Keratinocyte (primary cell): ENCODE measurements at regions not wholly inside any gene's neighbourhood (a gene's known extent, or its start where the extent isn't known, plus 50 kb on each side); places are given as distances from the start of the nearest gene placed in this dataset.

Experiments used
- DNase-seq: peaks from one replicate; pipeline ENCODE4 v3.0.0-alpha.2; 2011; ENCODE audit warnings: low read depth, missing footprints, low spot score
- FAIRE-seq: peaks from 2 replicates; lab custom pipeline; 2011; peaks lifted over from hg19 to GRCh38; lab: Jason Lieb, UNC
- H2AFZ ChIP-seq: 2 replicates; pipeline ENCODE4 v1.6.0; 2012; ENCODE audit warnings: low read length, control low read depth, inconsistent platforms; ENCODE audit not compliant: control insufficient read depth
- H3K27ac ChIP-seq: 2 replicates; pipeline ENCODE4 v1.5.1; 2011; ENCODE audit warnings: low read length; ENCODE audit not compliant: control insufficient read depth, insufficient read depth
- H3K27me3 ChIP-seq: 3 replicates; pipeline ENCODE4 v1.6.0; 2011; ENCODE audit warnings: low read length; ENCODE audit not compliant: control insufficient read depth, insufficient read depth; ENCODE audit errors: extremely low read depth
- H3K36me3 ChIP-seq, 2 experiments: 2 replicates in 1 of 2; 3 replicates in 1 of 2; pipeline ENCODE4 v1.5.1; 2011; ENCODE audit warnings: low read length in 2 of 2, mild to moderate bottlenecking in 1 of 2; ENCODE audit not compliant: control insufficient read depth in 2 of 2, insufficient read depth in 2 of 2; ENCODE audit errors: extremely low read depth in 1 of 2
- H3K4me1 ChIP-seq: 3 replicates; pipeline ENCODE4 v1.5.1; 2011; ENCODE audit warnings: low read length; ENCODE audit not compliant: control insufficient read depth, insufficient read depth; ENCODE audit errors: extremely low read depth
- H3K4me2 ChIP-seq: 3 replicates; pipeline ENCODE4 v1.6.0; 2011; ENCODE audit warnings: low read depth, low read length; ENCODE audit not compliant: control insufficient read depth, insufficient read depth; ENCODE audit errors: extremely low read depth
- H3K4me3 ChIP-seq, 3 experiments: fragments of 200-600 bp in 1 of 3; sonication (generic) in 1 of 3; 2 replicates in 2 of 3; 3 replicates in 1 of 3; pipeline ENCODE4 v1.5.1; 2011 to 2016; ENCODE audit warnings: low read length in 3 of 3, mild to moderate bottlenecking in 3 of 3, control low read depth in 2 of 3, inconsistent platforms in 1 of 3, low read depth in 1 of 3, mixed read lengths in 1 of 3, mixed run types in 1 of 3, moderate library complexity in 1 of 3; ENCODE audit not compliant: control insufficient read depth in 2 of 3, insufficient read depth in 2 of 3; ENCODE audit errors: extremely low read depth in 1 of 3
- H3K79me2 ChIP-seq: 2 replicates; pipeline ENCODE4 v1.6.0; 2012; ENCODE audit warnings: low read length; ENCODE audit not compliant: control insufficient read depth, insufficient read depth
- H3K9ac ChIP-seq: 3 replicates; pipeline ENCODE4 v1.6.0; 2011; ENCODE audit warnings: low read length; ENCODE audit not compliant: control insufficient read depth, insufficient read depth; ENCODE audit errors: extremely low read depth
- H3K9me1 ChIP-seq: 3 replicates; pipeline ENCODE4 v1.6.0; 2011; ENCODE audit warnings: low read length; ENCODE audit not compliant: control insufficient read depth, insufficient read depth; ENCODE audit errors: extremely low read depth
- H3K9me3 ChIP-seq: 2 replicates; pipeline ENCODE4 v1.5.1; 2012; ENCODE audit warnings: low read depth, low read length; ENCODE audit not compliant: control insufficient read depth
- H4K20me1 ChIP-seq: 3 replicates; pipeline ENCODE4 v1.6.0; 2011; ENCODE audit warnings: low read length; ENCODE audit not compliant: control insufficient read depth, insufficient read depth; ENCODE audit errors: extremely low read depth
- CTCF ChIP-seq, 3 experiments: IDR thresholded peaks in 1 of 3; conservative IDR thresholded peaks in 1 of 3; optimal IDR thresholded peaks in 1 of 3; 2 replicates in 2 of 3; 3 replicates in 1 of 3; pipeline versions ENCODE3 to v1.5.1; 2011; ENCODE audit warnings: low read length in 3 of 3, mild to moderate bottlenecking in 3 of 3, moderate library complexity in 2 of 3, control low read depth in 1 of 3, inconsistent platforms in 1 of 3; ENCODE audit not compliant: insufficient read depth in 2 of 3; ENCODE audit errors: extremely low read depth in 1 of 3
- EZH2 ChIP-seq: IDR thresholded peaks from one replicate; pipeline ENCODE4 v1.6.1; 2012; ENCODE audit warnings: inconsistent platforms, mild to moderate bottlenecking, low read length, moderate library complexity
- dilution Hi-C: fragments of 300-500 bp; cut with MboI; formaldehyde crosslinking; loops from one replicate; pipeline ENCODE4 v1.7.0; 2020; ENCODE audit warnings: low sequenced_read_pairs; ENCODE audit not compliant: extremely low pct_ligation_motif_present

GRCh38 chr3:181947606-181948005, 235.9 kb downstream of the SOX2 start:
- no peaks in the 10 kb centered on the region for H3K27me3 ChIP-seq
- no peaks in the 10 kb centered on the region for H3K9me3 ChIP-seq
- TF ChIP-seq EZH2 (no peak), CTCF (optimal IDR thresholded peaks at IDR 0.05 in 1 of 3, IDR thresholded peaks at IDR 0.05 in 1 of 3, conservative IDR thresholded peaks at IDR 0.05 in 1 of 3; ENCODE audit: extremely low read depth in 1 of 3, insufficient read depth in 2 of 3, low read length in 3 of 3) (no peak)
- no peak overlapping the region for H3K4me2 ChIP-seq
- no peak overlapping the region for H2AFZ ChIP-seq
- no peaks in the 10 kb centered on the region for H3K36me3 ChIP-seq
- H3K4me3 ChIP-seq: no peak overlapping the region
- H3K9ac ChIP-seq: no peak overlapping the region
- no peak for DNase-seq
- H3K9me1 ChIP-seq: no peaks in the 10 kb centered on the region
- FAIRE-seq: no peak
- no peaks in the 10 kb centered on the region for H3K4me1 ChIP-seq
- no peak overlapping the region for H3K27ac ChIP-seq
- dilution Hi-C loops: no loop called here
- no peaks in the 10 kb centered on the region for H3K79me2 ChIP-seq
- H4K20me1 ChIP-seq: no peaks in the 10 kb centered on the region

- no peaks in the 10 kb centered on the region for H4K20me1 ChIP-seq
- H3K4me3 ChIP-seq: no peak overlapping the region
- no peaks in the 10 kb centered on the region for H3K79me2 ChIP-seq
- DNase-seq: no peak
- no peak for FAIRE-seq
- no peaks in the 10 kb centered on the region for H3K36me3 ChIP-seq
- H3K4me2 ChIP-seq: no peak overlapping the region
- no peaks in the 10 kb centered on the region for H3K27me3 ChIP-seq
- TF ChIP-seq EZH2: no peak
- peak; percentile 42 to 72 (median 66) for TF ChIP-seq CTCF (optimal IDR thresholded peaks at IDR 0.05 in 1 of 3, IDR thresholded peaks at IDR 0.05 in 1 of 3, conservative IDR thresholded peaks at IDR 0.05 in 1 of 3; ENCODE audit: extremely low read depth in 1 of 3, insufficient read depth in 2 of 3, low read length in 3 of 3)
- H3K9me3 ChIP-seq: no peaks in the 10 kb centered on the region
- no peak overlapping the region for H3K9ac ChIP-seq
- H3K9me1 ChIP-seq: no peaks in the 10 kb centered on the region
- H3K4me1 ChIP-seq: no peaks in the 10 kb centered on the region
- dilution Hi-C loops: no loop called here
- no peak overlapping the region for H2AFZ ChIP-seq
- H3K27ac ChIP-seq: no peak overlapping the region
Measured at GRCh38 chr3:181948286-181948685, 236.6 kb downstream of the SOX2 start.
